ENCODE measurements at regions not wholly inside any gene's neighbourhood (a gene's known extent, or its start where the extent isn't known, plus 50 kb on each side); places are given as distances from the start of the nearest gene placed in this dataset.

DNA sequence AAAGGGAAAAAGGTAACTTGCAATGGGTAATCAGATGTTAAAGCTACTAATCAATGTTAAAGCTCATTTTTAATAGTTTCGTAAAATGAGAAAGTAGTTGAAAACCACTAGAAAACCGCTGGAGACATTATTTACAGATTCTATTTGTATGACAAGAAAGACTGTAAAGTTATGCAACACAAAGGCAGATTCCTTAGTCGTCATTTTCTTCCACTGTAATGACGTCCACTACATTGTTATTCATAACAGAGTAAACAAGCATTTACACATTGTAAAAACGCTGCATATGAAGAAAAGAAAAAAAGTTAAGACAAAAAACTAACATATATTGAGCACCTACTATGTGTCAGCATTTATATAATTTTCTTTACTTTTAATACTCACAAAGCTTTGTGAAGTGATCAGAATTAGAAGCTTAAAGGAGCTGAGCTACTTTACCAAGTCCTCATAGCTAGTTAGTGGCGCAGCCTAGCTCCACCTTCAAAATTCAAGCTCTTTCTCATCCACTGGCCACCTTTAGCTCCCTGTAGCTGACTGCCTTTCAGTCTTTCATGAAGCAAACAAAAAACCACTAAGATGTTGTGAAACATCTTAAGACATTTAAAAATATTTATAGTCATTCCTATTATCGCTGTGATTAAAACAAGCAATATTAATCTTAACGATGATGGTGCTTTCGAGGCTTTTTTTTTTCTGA is 100.1 kb upstream of the CDIN1 start:
- no TSS peak for BruUV-seq (replicated peaks)
- SMC1A ChIA-PET (ENCODE audit: uncharacterized antibody, unreplicated experiment) = interaction anchor here (0.8 to 1.9 kb wide), 4 partner anchors 11 to 32 kb away, joined by 3 to 8 read pairs (median 4); no protein-coding TSS in a partner anchor
- ATAC-seq (no peak), FAIRE-seq (no peak), DNase-seq (ENCODE audit: low read depth, low spot score) (no peak)
- Histone ChIP-seq H4K20me1 (ENCODE audit: control insufficient read depth, insufficient read depth) (no peaks in the 10 kb centered on the region), H3K9ac (ENCODE audit: control insufficient read depth, insufficient read depth, low read length) (no peak overlapping the region), H3K27ac (ENCODE audit: control insufficient read depth, insufficient read depth) (no peak overlapping the region), H3K79me2 (ENCODE audit: control insufficient read depth, insufficient read depth, low read length) (no peaks in the 10 kb centered on the region), H3K36me3 (ENCODE audit: control insufficient read depth in 2 of 2, insufficient read depth in 2 of 2, low read length in 1 of 2) (no peaks in the 10 kb centered on the region), H3K4me2 (ENCODE audit: control insufficient read depth, insufficient read depth) (no peak overlapping the region), H3K4me1 (ENCODE audit: control insufficient read depth, insufficient read depth, low read length) (no peaks in the 10 kb centered on the region), H3K4me3 (no peak overlapping the region), H3K9me3 (replicated peaks; ENCODE audit: control insufficient read depth, insufficient read depth, low read length) (no peaks in the 10 kb centered on the region; the same call in 2 of the 3 replicates), H3K27me3 (replicated peaks in 1 of 2; ENCODE audit: control insufficient read depth in 2 of 2, insufficient read depth in 2 of 2, low read length in 1 of 2) (no peaks in the 10 kb centered on the region), H2AFZ (ENCODE audit: control insufficient read depth, low read depth, low read length) (no peak overlapping the region)
- intact Hi-C loops (cut with micrococcal nuclease; ENCODE audit: unreplicated experiment) (no loop called here), in situ Hi-C loops (cut with MboI) (no loop called here)
- 38% methylated on average over 9 of the region's 9 CpGs for WGBS (ENCODE audit: insufficient coverage, insufficient replicate concordance, low lambda C conversion rate, missing lambda C conversion rate)
- TF ChIP-seq ATF7 (IDR thresholded peaks at IDR 0.05; ENCODE audit: low read depth) (no peak), ZBTB11 (CRISPR knock-in tag; IDR thresholded peaks at IDR 0.05) (no peak), SP1 (IDR thresholded peaks at IDR 0.05; ENCODE audit: low read depth, low read length) (no peak), POLR2AphosphoS2 (IDR thresholded peaks at IDR 0.05; ENCODE audit: low read depth, low read length) (no peak), FOS (IDR thresholded peaks at IDR 0.05; ENCODE audit: borderline replicate concordance, extremely low read depth, insufficient read length) (no peak), YBX1 (IDR thresholded peaks at IDR 0.05) (no peak), ASH2L (IDR thresholded peaks at IDR 0.05; ENCODE audit: borderline replicate concordance, low read depth) (no peak), RUNX3 (IDR thresholded peaks at IDR 0.05; ENCODE audit: low read length) (no peak), SMAD5 (IDR thresholded peaks at IDR 0.05; ENCODE audit: low read depth) (no peak), NFIC (IDR thresholded peaks at IDR 0.05; ENCODE audit: low read depth, low read length) (no peak), CHD1 (IDR thresholded peaks at IDR 0.05; ENCODE audit: low read depth, low read length) (no peak), CBX3 (IDR thresholded peaks at IDR 0.05; ENCODE audit: borderline replicate concordance, low read depth) (no peak), BACH1 (IDR thresholded peaks at IDR 0.05; ENCODE audit: borderline replicate concordance) (no peak), HSF1 (IDR thresholded peaks at IDR 0.05; ENCODE audit: low read depth, low read length) (no peak), POU2F2 (IDR thresholded peaks at IDR 0.05; ENCODE audit: borderline replicate concordance, low read depth, low read length) (no peak), STAT3 (IDR thresholded peaks at IDR 0.05; ENCODE audit: low read depth, low read length) (no peak), ZNF24 (IDR thresholded peaks at IDR 0.05) (no peak)
- CTCF ChIA-PET = interaction anchor here (1.9 kb wide), 2 partner anchors 18 to 21 kb away, joined by 6 to 9 read pairs; no protein-coding TSS in a partner anchor
- POLR2A ChIA-PET = no interaction called here
- RAD21 ChIA-PET (ENCODE audit: unreplicated experiment) = interaction anchor here (0.5 kb wide), 1 partner anchor 1765 kb away, joined by 6 read pairs; no protein-coding TSS in a partner anchor

Data from GM12878 (cell line).